SK-N-SH (cell line): ENCODE measurements at regions not wholly inside any gene's neighbourhood (a gene's known extent, or its start where the extent isn't known, plus 50 kb on each side); places are given as distances from the start of the nearest gene placed in this dataset.
A peak's percentile ranks its signal among the peaks of the same experiment; 100 is the strongest.

ENCODE experiments used
- CTCF ChIA-PET: fragments of 300-600, 350-600 bp; formaldehyde crosslinking; extraction: SDS; loops from one replicate; lab custom pipeline; 2021; lab: Yijun Ruan, JAX
- POLR2A ChIA-PET: fragments of 350-600 bp; sonication (Branson Sonifier 250); formaldehyde crosslinking; extraction: SDS; loops from one replicate; lab custom pipeline; 2020; ENCODE audit warnings: antibody characterized with exemption, inconsistent platforms; lab: Yijun Ruan, JAX
- DNase-seq: peaks from one replicate; pipeline ENCODE4 v3.0.0; 2012
- H2AFZ ChIP-seq: fragments of 200-600 bp; sonication (generic); 2 replicates; pipeline ENCODE4 v1.8.1; 2016; ENCODE audit warnings: antibody characterized with exemption, mild to moderate bottlenecking, low read depth
- H3F3A ChIP-seq: fragments of 200-600 bp; sonication (generic); replicated peaks from 2 replicates; pipeline ENCODE3; 2016; ENCODE audit warnings: antibody characterized with exemption, mild to moderate bottlenecking; ENCODE audit not compliant: insufficient read depth
- H3K27ac ChIP-seq, 2 experiments: fragments of 200-500 bp in 1 of 2; fragments of 200-600 bp in 1 of 2; sonication (Bioruptor generic) in 1 of 2; sonication (generic), shearing (Covaris generic) in 1 of 2; 2 replicates each; pipeline versions ENCODE4 v1.5.1 to v1.6.1; 2014 to 2016; ENCODE audit warnings: low read depth in 2 of 2, inconsistent platforms in 1 of 2, low read length in 1 of 2, mild to moderate bottlenecking in 1 of 2, mixed read lengths in 1 of 2
- H3K27me3 ChIP-seq: fragments of 200-600 bp; sonication (generic), shearing (Covaris generic); 2 replicates; pipeline ENCODE4 v1.6.1; 2016; ENCODE audit warnings: mixed run types; ENCODE audit not compliant: insufficient read depth
- H3K36me3 ChIP-seq, 2 experiments: fragments of 200-500 bp in 1 of 2; fragments of 200-600 bp in 1 of 2; sonication (Bioruptor generic) in 1 of 2; sonication (generic) in 1 of 2; replicated peaks in 1 of 2; 2 replicates each; pipeline versions ENCODE3 to v1.5.1; 2014 to 2016; ENCODE audit warnings: low read length in 1 of 2, mild to moderate bottlenecking in 1 of 2; ENCODE audit not compliant: insufficient read depth in 2 of 2, control insufficient read depth in 1 of 2
- H3K4me1 ChIP-seq, 2 experiments: fragments of 200-500 bp in 1 of 2; fragments of 200-600 bp in 1 of 2; sonication (Bioruptor generic) in 1 of 2; sonication (generic), shearing (Covaris generic) in 1 of 2; 2 replicates each; pipeline versions ENCODE4 v1.5.1 to v1.6.1; 2014 to 2016; ENCODE audit warnings: low read depth in 1 of 2, low read length in 1 of 2, mixed run types in 1 of 2; ENCODE audit not compliant: insufficient read depth in 2 of 2, control insufficient read depth in 1 of 2
- H3K4me2 ChIP-seq: fragments of 200-600 bp; sonication (generic), shearing (Covaris generic); 2 replicates; pipeline ENCODE4 v1.6.1; 2017; ENCODE audit warnings: mixed run types
- H3K4me3 ChIP-seq, 2 experiments: fragments of 200-500 bp in 1 of 2; fragments of 200-600 bp in 1 of 2; sonication (Bioruptor generic) in 1 of 2; sonication (generic), shearing (Covaris generic) in 1 of 2; 2 replicates each; pipeline versions ENCODE4 v1.5.1 to v1.8.1; 2014 to 2016; ENCODE audit warnings: low read depth in 2 of 2, inconsistent platforms in 1 of 2, low read length in 1 of 2, mild to moderate bottlenecking in 1 of 2, mixed read lengths in 1 of 2, moderate library complexity in 1 of 2
- H3K79me2 ChIP-seq: fragments of 200-600 bp; sonication (generic); 2 replicates; pipeline ENCODE4 v1.8.1; 2017; ENCODE audit warnings: mild to moderate bottlenecking; ENCODE audit not compliant: insufficient read depth
- H3K9ac ChIP-seq: fragments of 200-600 bp; sonication (generic); 2 replicates; pipeline ENCODE4 v1.6.1; 2017; ENCODE audit warnings: mixed run types
- H3K9me2 ChIP-seq: fragments of 200-600 bp; sonication (generic); 2 replicates; pipeline ENCODE4 v1.6.1; 2017; ENCODE audit warnings: mixed run types
- H3K9me3 ChIP-seq: fragments of 200-600 bp; sonication (generic); 2 replicates; pipeline ENCODE4 v1.6.1; 2017; ENCODE audit warnings: mixed run types, mild to moderate bottlenecking, moderate library complexity
- H4K20me1 ChIP-seq: fragments of 200-600 bp; sonication (generic); 2 replicates; pipeline ENCODE4 v1.6.1; 2017; ENCODE audit warnings: mild to moderate bottlenecking, mixed run types; ENCODE audit not compliant: insufficient read depth
- CHD2 ChIP-seq: fragments of 150-350 bp; IDR thresholded peaks from 2 replicates; pipeline ENCODE4 v1.6.1; 2018; ENCODE audit warnings: low read length; ENCODE audit not compliant: partially characterized antibody
- CTCF ChIP-seq: fragments of 200-600 bp; sonication (generic); IDR thresholded peaks from 2 replicates; pipeline ENCODE4 v1.6.1; 2017; ENCODE audit warnings: antibody characterized with exemption, mild to moderate bottlenecking, moderate library complexity
- ELF1 ChIP-seq: IDR thresholded peaks from 2 replicates; pipeline ENCODE4 v1.4.0; 2012
- EZH2phosphoT487 ChIP-seq: fragments of 200-600 bp; sonication (generic); IDR thresholded peaks from 2 replicates; pipeline ENCODE4 v1.6.1; 2017; ENCODE audit warnings: low read depth, mixed run types, mild to moderate bottlenecking, antibody characterized with exemption, moderate library complexity, borderline replicate concordance
- FOSL2 ChIP-seq: IDR thresholded peaks from 2 replicates; pipeline ENCODE4 v1.4.0; 2012; ENCODE audit warnings: low read depth, mild to moderate bottlenecking, moderate library complexity, borderline replicate concordance
- FOXJ3 ChIP-seq: sonication (generic); formaldehyde crosslinking; IDR thresholded peaks from 2 replicates; pipeline ENCODE4 v1.5.1; 2020; ENCODE audit warnings: mild to moderate bottlenecking, missing genetic modification reagents
- FOXM1 ChIP-seq: IDR thresholded peaks from 2 replicates; pipeline ENCODE4 v1.4.0; 2012; ENCODE audit warnings: low read depth, mild to moderate bottlenecking
- GABPA ChIP-seq: IDR thresholded peaks from 2 replicates; pipeline ENCODE4 v1.4.0; 2012; ENCODE audit warnings: low read depth, mild to moderate bottlenecking
- MAX ChIP-seq: IDR thresholded peaks from 2 replicates; pipeline ENCODE4 v1.4.0; 2012; ENCODE audit warnings: low read depth
- NFIC ChIP-seq: IDR thresholded peaks from 2 replicates; pipeline ENCODE4 v1.4.0; 2012; ENCODE audit warnings: borderline replicate concordance
- NRF1 ChIP-seq: IDR thresholded peaks from 2 replicates; pipeline ENCODE4 v1.6.1; 2012; ENCODE audit warnings: low read depth, mild to moderate bottlenecking, low read length
- PBX3 ChIP-seq: IDR thresholded peaks from 2 replicates; pipeline ENCODE4; 2012
- REST ChIP-seq: IDR thresholded peaks from 2 replicates; pipeline ENCODE4 v1.6.1; 2012; ENCODE audit warnings: mild to moderate bottlenecking, low read depth, low read length, moderate library complexity
- RFX5 ChIP-seq: IDR thresholded peaks from 2 replicates; pipeline ENCODE4 v1.6.1; 2012; ENCODE audit warnings: mild to moderate bottlenecking, improper control_type of control experiment, low read length
- RXRA ChIP-seq: IDR thresholded peaks from 2 replicates; pipeline ENCODE4 v1.4.0; 2012; ENCODE audit warnings: low read depth, mild to moderate bottlenecking, borderline replicate concordance
- SMC3 ChIP-seq: IDR thresholded peaks from 2 replicates; pipeline ENCODE4 v1.6.1; 2012; ENCODE audit warnings: low read depth, low read length, improper control_type of control experiment
- TAF1 ChIP-seq: IDR thresholded peaks from 2 replicates; pipeline ENCODE4 v1.6.1; 2012; ENCODE audit warnings: low read depth, mild to moderate bottlenecking, low read length, moderate library complexity, borderline replicate concordance
- TCF12 ChIP-seq: IDR thresholded peaks from 2 replicates; pipeline ENCODE4 v1.4.0; 2012
- USF1 ChIP-seq: IDR thresholded peaks from 2 replicates; pipeline ENCODE4 v1.4.0; 2012; ENCODE audit warnings: low read depth, borderline replicate concordance
- USF2 ChIP-seq: fragments of 150-350 bp; IDR thresholded peaks from 2 replicates; pipeline ENCODE4 v1.6.1; 2017; ENCODE audit warnings: antibody characterized with exemption, low read length, low read depth, borderline replicate concordance
- YY1 ChIP-seq: IDR thresholded peaks from 2 replicates; pipeline ENCODE4 v1.4.0; 2012; ENCODE audit warnings: low read depth, mild to moderate bottlenecking
- WGBS: methylation state at CpG from one replicate; pipeline ENCODE4 v1.1.6; 2017; ENCODE audit warnings: low lambda C conversion rate; 5-methylcytosine and 5-hydroxymethylcytosine counted together

- no peak for TF ChIP-seq TAF1
- TF ChIP-seq CHD2 = no peak
- TF ChIP-seq FOXJ3 (CRISPR knock-in tag) = no peak
- no peak for TF ChIP-seq FOSL2
- no peak for TF ChIP-seq TCF12
- TF ChIP-seq MAX = no peak
- no peak for TF ChIP-seq ELF1
- TF ChIP-seq FOXM1 = no peak
- no peak for TF ChIP-seq SMC3
These were observed 72.2 kb downstream of the VCPKMT start (continued) for GRCh38 chr14:50044042-50044651.

- POLR2A ChIA-PET = no interaction called here
- peak; percentile 32 for DNase-seq
- Histone ChIP-seq H3K4me2 (no peak overlapping the region), H3F3A (peaks cover 20% of the 10 kb centered on the region), H3K36me3 (no peaks in the 10 kb centered on the region), H3K79me2 (no peaks in the 10 kb centered on the region), H3K27me3 (no peaks in the 10 kb centered on the region), H3K9ac (no peak overlapping the region), H3K4me1 (peaks cover 4 to 20% of the 10 kb centered on the region in 2 experiments; a peak in 3 of 4 replicates), H4K20me1 (no peaks in the 10 kb centered on the region), H2AFZ (peak overlapping the region; percentile 50; the same call in 1 of the 2 replicates), H3K9me2 (no peaks in the 10 kb centered on the region), H3K9me3 (no peaks in the 10 kb centered on the region), H3K27ac (peak overlapping the region; percentile 71 to 81; a peak in 3 of 4 replicates), H3K4me3 (no peak overlapping the region)
- CTCF ChIA-PET = interaction anchor here (0.8 to 1.2 kb wide), 2 partner anchors 21 to 44 kb away, joined by 3 to 5 read pairs; no protein-coding TSS in a partner anchor
- WGBS = 16% methylated on average over 8 of the region's 8 CpGs
- TF ChIP-seq USF1 (no peak), REST (0 out of 2 replicates have a peak, but pooled peaks have one; percentile 25), RFX5 (no peak), PBX3 (peak; percentile 71), SMC3 (no peak), RXRA (peak; percentile 78; the same call in 1 of the 2 replicates), FOSL2 (peak; percentile 41; the same call in 1 of the 2 replicates), FOXJ3 (CRISPR knock-in tag) (no peak), FOXM1 (no peak; the same call in 1 of the 2 replicates), CHD2 (no peak), EZH2phosphoT487 (no peak), USF2 (no peak), NFIC (peak; percentile 92), TCF12 (peak; percentile 78), YY1 (no peak), GABPA (peak; percentile 24; the same call in 1 of the 2 replicates), NRF1 (no peak), CTCF (no peak)
These were observed 71.2 kb downstream of the VCPKMT start for GRCh38 chr14:50045039-50045711.
